ENCODE measurements at regions not wholly inside any gene's neighbourhood (a gene's known extent, or its start where the extent isn't known, plus 50 kb on each side); places are given as distances from the start of the nearest gene placed in this dataset.

- TF ChIP-seq CTCF (conservative IDR thresholded peaks at IDR 0.05): no peak
- TF ChIP-seq ZFX (IDR thresholded peaks at IDR 0.05): no peak
Measured at GRCh38 chr3:83002869-83003445, 1241.5 kb upstream of the GBE1 start.
